GM23338 (cell line): ENCODE measurements at regions not wholly inside any gene's neighbourhood (a gene's known extent, or its start where the extent isn't known, plus 50 kb on each side); places are given as distances from the start of the nearest gene placed in this dataset.

Experiments used
- ATAC-seq: fragments of 200-7000 bp; cut with Tn5 transposase; 3 replicates; pipeline ENCODE4 v1.9.1; 2020
- DNase-seq: peaks from one replicate; pipeline ENCODE4 v3.0.0-alpha.2; 2015; ENCODE audit warnings: low spot score
- H2AFZ ChIP-seq: fragments of 200-600 bp; sonication (generic); 2 replicates; pipeline ENCODE4 v1.8.0; 2016; ENCODE audit warnings: antibody characterized with exemption, mild to moderate bottlenecking, moderate library complexity
- H3F3A ChIP-seq: fragments of 200-600 bp; sonication (generic); replicated peaks from 2 replicates; pipeline ENCODE4 v1.8.0; 2017; ENCODE audit warnings: antibody characterized with exemption, mixed run types, low read depth
- H3K27ac ChIP-seq: fragments of 200-600 bp; sonication (generic); 2 replicates; pipeline ENCODE4 v1.6.1; 2016; ENCODE audit warnings: low read depth
- H3K27me3 ChIP-seq: fragments of 200-600 bp; sonication (generic); 2 replicates; pipeline ENCODE4 v1.8.0; 2016; ENCODE audit warnings: mild to moderate bottlenecking, mixed run types, moderate library complexity; ENCODE audit not compliant: insufficient read depth
- H3K36me3 ChIP-seq: fragments of 200-600 bp; sonication (generic); 2 replicates; pipeline ENCODE4 v1.8.0; 2016; ENCODE audit warnings: mild to moderate bottlenecking; ENCODE audit not compliant: insufficient read depth
- H3K4me1 ChIP-seq: fragments of 200-600 bp; sonication (generic); 2 replicates; pipeline ENCODE4 v1.8.0; 2016; ENCODE audit warnings: mild to moderate bottlenecking, moderate library complexity; ENCODE audit not compliant: insufficient read depth
- H3K4me2 ChIP-seq: fragments of 200-600 bp; sonication (generic); 2 replicates; pipeline ENCODE4 v1.7.1; 2017; ENCODE audit warnings: mixed run types
- H3K4me3 ChIP-seq: fragments of 200-600 bp; sonication (generic); 2 replicates; pipeline ENCODE4 v1.6.1; 2016; ENCODE audit warnings: mixed run types
- H3K79me2 ChIP-seq: fragments of 200-600 bp; sonication (generic); replicated peaks from 2 replicates; pipeline ENCODE4 v1.8.0; 2017; ENCODE audit warnings: mild to moderate bottlenecking; ENCODE audit not compliant: insufficient read depth
- H3K9me2 ChIP-seq: fragments of 200-600 bp; sonication (generic); 2 replicates; pipeline ENCODE4 v1.8.0; 2017; ENCODE audit not compliant: insufficient read depth
- H4K20me1 ChIP-seq: fragments of 200-600 bp; sonication (generic); replicated peaks from 2 replicates; pipeline ENCODE4 v1.8.0; 2017; ENCODE audit warnings: mild to moderate bottlenecking; ENCODE audit not compliant: insufficient read depth
- H3K27ac Mint-ChIP-seq: 2 replicates; pipeline ENCODE4 v1.8.0; 2020; ENCODE audit warnings: inconsistent platforms, mild to moderate bottlenecking, moderate library complexity, mixed read lengths
- H3K27me3 Mint-ChIP-seq: 3 replicates; pipeline ENCODE4 v1.8.0; 2022; ENCODE audit warnings: low read depth, mild to moderate bottlenecking, moderate library complexity, mixed read lengths, inconsistent platforms; ENCODE audit not compliant: insufficient read depth, poor library complexity
- H3K36me3 Mint-ChIP-seq: 3 replicates; pipeline ENCODE4 v1.8.0; 2021; ENCODE audit warnings: low read depth, mild to moderate bottlenecking, inconsistent platforms, moderate library complexity, mixed read lengths
- H3K4me1 Mint-ChIP-seq: 3 replicates; pipeline ENCODE4 v1.8.0; 2020; ENCODE audit warnings: mild to moderate bottlenecking, inconsistent platforms, mixed read lengths
- H3K4me3 Mint-ChIP-seq: 3 replicates; pipeline ENCODE4 v1.8.0; 2021; ENCODE audit warnings: moderate library complexity, mild to moderate bottlenecking, inconsistent platforms, mixed read lengths
- H3K9me3 Mint-ChIP-seq: 3 replicates; pipeline ENCODE4 v1.8.0; 2020; ENCODE audit warnings: moderate library complexity, mild to moderate bottlenecking, inconsistent platforms, mixed read lengths
- EZH2 ChIP-seq: fragments of 200-600 bp; sonication (generic); IDR thresholded peaks from one replicate; pipeline ENCODE4 v1.8.0; 2017; ENCODE audit warnings: antibody characterized with exemption, mild to moderate bottlenecking, low read depth; ENCODE audit not compliant: unreplicated experiment
- EZH2phosphoT487 ChIP-seq: fragments of 200-600 bp; sonication (generic); IDR thresholded peaks from one replicate; pipeline ENCODE4 v1.8.1; 2018; ENCODE audit warnings: antibody characterized with exemption; ENCODE audit not compliant: unreplicated experiment
- NANOG ChIP-seq: IDR thresholded peaks from 2 replicates; pipeline ENCODE4 v1.6.1; 2016; ENCODE audit warnings: antibody characterized with exemption, borderline replicate concordance
- REST ChIP-seq: IDR thresholded peaks from one replicate; pipeline ENCODE4 v1.6.1; 2018; ENCODE audit warnings: antibody characterized with exemption; ENCODE audit not compliant: unreplicated experiment
- STAT1 ChIP-seq: IDR thresholded peaks from one replicate; pipeline ENCODE4 v1.6.1; 2016; ENCODE audit warnings: antibody characterized with exemption; ENCODE audit not compliant: unreplicated experiment
- TF ChIP-seq, protein P1 (sequence below), 2 experiments: fragments of 200-600 bp in 1 of 2; sonication (generic) in 1 of 2; conservative IDR thresholded peaks; 2 replicates each; pipeline versions ENCODE4 v1.5.1 to v1.6.1; 2016 to 2017; ENCODE audit warnings: antibody characterized with exemption in 2 of 2, low read depth in 2 of 2, mild to moderate bottlenecking in 2 of 2, moderate library complexity in 1 of 2

DNA sequence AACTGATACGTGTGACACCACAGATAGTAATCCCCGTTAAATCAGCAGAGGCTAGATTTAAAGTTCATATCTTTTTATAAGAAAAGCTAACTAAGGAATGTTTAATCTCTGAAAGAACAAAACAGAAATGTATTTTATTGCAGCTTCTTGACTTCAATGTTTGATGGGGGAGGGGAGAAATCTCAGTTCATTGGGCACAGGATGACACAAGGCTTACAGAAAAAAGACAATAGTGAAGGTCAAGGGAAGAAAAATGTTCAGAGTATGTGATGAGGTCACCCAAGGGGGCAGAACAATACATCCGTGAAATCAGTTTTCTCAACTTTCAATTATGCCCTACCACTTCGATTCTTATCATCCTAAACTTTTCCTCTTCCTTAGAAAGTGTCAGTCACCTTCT is 102.9 kb downstream of the ELAPOR2 start:
- Histone ChIP-seq H3K4me3 (no peak overlapping the region), H4K20me1 (no peaks in the 10 kb centered on the region; the same call in 1 of the 2 replicates), H2AFZ (no peak overlapping the region), H3K79me2 (peaks cover 54% of the 10 kb centered on the region), H3K27ac (no peak overlapping the region), H3K36me3 (no peaks in the 10 kb centered on the region), H3K9me2 (no peaks in the 10 kb centered on the region), H3K4me2 (no peak overlapping the region), H3F3A (no peaks in the 10 kb centered on the region), H3K4me1 (peaks cover 10% of the 10 kb centered on the region; the same call in 1 of the 2 replicates), H3K27me3 (no peaks in the 10 kb centered on the region)
- Mint-ChIP-seq H3K36me3 (peaks cover 19% of the 10 kb centered on the region; the same call in 2 of the 3 replicates), H3K4me3 (no peak overlapping the region), H3K4me1 (peaks cover 14% of the 10 kb centered on the region), H3K9me3 (peaks cover 16% of the 10 kb centered on the region), H3K27ac (no peak overlapping the region; the same call in 1 of the 2 replicates), H3K27me3 (peaks cover 3% of the 10 kb centered on the region)
- no peak for ATAC-seq
- TF ChIP-seq, protein P1, sequence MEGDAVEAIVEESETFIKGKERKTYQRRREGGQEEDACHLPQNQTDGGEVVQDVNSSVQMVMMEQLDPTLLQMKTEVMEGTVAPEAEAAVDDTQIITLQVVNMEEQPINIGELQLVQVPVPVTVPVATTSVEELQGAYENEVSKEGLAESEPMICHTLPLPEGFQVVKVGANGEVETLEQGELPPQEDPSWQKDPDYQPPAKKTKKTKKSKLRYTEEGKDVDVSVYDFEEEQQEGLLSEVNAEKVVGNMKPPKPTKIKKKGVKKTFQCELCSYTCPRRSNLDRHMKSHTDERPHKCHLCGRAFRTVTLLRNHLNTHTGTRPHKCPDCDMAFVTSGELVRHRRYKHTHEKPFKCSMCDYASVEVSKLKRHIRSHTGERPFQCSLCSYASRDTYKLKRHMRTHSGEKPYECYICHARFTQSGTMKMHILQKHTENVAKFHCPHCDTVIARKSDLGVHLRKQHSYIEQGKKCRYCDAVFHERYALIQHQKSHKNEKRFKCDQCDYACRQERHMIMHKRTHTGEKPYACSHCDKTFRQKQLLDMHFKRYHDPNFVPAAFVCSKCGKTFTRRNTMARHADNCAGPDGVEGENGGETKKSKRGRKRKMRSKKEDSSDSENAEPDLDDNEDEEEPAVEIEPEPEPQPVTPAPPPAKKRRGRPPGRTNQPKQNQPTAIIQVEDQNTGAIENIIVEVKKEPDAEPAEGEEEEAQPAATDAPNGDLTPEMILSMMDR (conservative IDR thresholded peaks at IDR 0.05; ENCODE audit: low read depth in 2 of 2) = no peak
- no peak for TF ChIP-seq EZH2
- TF ChIP-seq REST = no peak
- no peak for DNase-seq

- peaks cover 19% of the 10 kb centered on the region; the same call in 2 of the 3 replicates for H3K36me3 Mint-ChIP-seq
- H3K4me2 ChIP-seq = no peak overlapping the region
- no peak overlapping the region for H2AFZ ChIP-seq
- H4K20me1 ChIP-seq = no peaks in the 10 kb centered on the region; the same call in 1 of the 2 replicates
- H3K79me2 ChIP-seq = peaks cover 57% of the 10 kb centered on the region
- peaks cover 3% of the 10 kb centered on the region for H3K27me3 Mint-ChIP-seq
- H3K4me1 Mint-ChIP-seq = peaks cover 14% of the 10 kb centered on the region
- DNase-seq (no peak), ATAC-seq (no peak)
- H3K36me3 ChIP-seq = no peaks in the 10 kb centered on the region
- H3K27ac Mint-ChIP-seq = no peak overlapping the region; the same call in 1 of the 2 replicates
- no peaks in the 10 kb centered on the region for H3K9me2 ChIP-seq
- no peak overlapping the region for H3K27ac ChIP-seq
- no peak overlapping the region for H3K4me3 Mint-ChIP-seq
- H3K4me1 ChIP-seq = peaks cover 10% of the 10 kb centered on the region; the same call in 1 of the 2 replicates
- H3F3A ChIP-seq = no peaks in the 10 kb centered on the region
- no peak overlapping the region for H3K4me3 ChIP-seq
- H3K9me3 Mint-ChIP-seq = peaks cover 16% of the 10 kb centered on the region
- no peaks in the 10 kb centered on the region for H3K27me3 ChIP-seq
- TF ChIP-seq EZH2phosphoT487 = no peak
- TF ChIP-seq NANOG = no peak
- no peak for TF ChIP-seq STAT1
- TF ChIP-seq, protein P1 (conservative IDR thresholded peaks at IDR 0.05; ENCODE audit: low read depth in 2 of 2) = no peak
These were observed 103.5 kb downstream of the ELAPOR2 start for GRCh38 chr7:86955895-86956503.
